NCI-H226 (cell line): ENCODE measurements at regions not wholly inside any gene's neighbourhood (a gene's known extent, or its start where the extent isn't known, plus 50 kb on each side); places are given as distances from the start of the nearest gene placed in this dataset.

Experiments
- DNase-seq: peaks from one replicate; pipeline ENCODE4 v3.0.0-alpha.2; 2015

GRCh38 chrX:118167361-118167760 is 50.8 kb upstream of the KLHL13 start:
- DNase-seq = no peak

DNA sequence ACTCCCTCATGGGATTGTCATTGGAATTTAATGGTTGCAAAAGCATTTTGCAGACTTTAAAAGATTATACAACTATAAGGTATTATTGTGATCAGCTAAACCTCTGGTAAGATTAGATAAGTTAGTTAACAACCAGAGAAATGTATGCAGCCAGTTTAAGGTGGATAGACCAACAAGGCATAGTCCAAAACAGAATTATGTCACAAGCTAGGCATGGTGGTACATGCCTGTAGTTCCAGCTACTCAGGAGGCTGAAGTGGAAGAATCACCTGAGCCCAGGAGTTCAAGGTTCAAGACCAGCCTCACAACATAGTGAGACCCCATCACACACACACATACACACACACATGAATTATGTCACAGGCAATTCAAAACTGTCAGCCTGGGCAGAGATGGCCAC is 54.7 kb upstream of the KLHL13 start:
- no peak for DNase-seq

- DNase-seq = no peak
Measured at GRCh38 chrX:118174516-118175098, 58.0 kb upstream of the KLHL13 start.

DNA sequence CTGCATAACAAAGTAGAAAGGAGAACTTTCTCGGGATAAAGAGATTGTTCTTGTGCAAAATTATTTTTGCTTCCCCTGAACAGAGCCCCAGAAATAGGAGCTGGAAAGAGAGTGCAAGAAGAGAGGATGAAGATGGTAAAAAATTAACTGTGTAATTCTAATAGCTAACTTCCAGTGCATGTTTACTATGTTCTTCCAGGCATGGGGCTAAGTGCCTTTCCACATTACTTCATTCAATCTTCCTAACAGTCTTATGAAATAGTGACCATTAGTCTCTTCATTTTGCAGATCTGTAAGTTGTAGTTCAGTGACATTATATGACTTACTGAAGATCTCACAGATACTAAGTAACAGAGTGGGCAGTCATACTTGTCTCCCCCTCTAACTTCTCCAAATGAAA is 61.1 kb upstream of the KLHL13 start:
- DNase-seq = no peak

DNA sequence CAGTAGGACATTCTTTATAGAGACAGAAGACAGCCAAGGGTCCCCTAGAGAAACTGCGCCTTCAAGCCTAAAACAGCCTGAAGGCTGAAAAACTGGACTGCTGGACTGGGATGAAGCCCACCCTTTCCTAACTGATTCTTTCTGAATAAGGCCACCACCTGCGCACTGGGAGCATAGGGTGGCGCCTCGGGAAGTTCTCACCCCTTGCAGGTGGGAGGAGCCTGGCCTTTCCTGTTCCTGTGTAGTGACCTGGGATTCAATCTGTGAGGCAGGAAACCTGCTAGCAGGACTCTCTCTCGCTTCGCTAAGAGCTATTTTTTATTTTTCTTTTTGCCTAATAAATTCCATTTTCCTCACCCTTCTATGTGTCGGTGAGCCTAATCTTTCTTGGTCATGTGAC is 61.8 kb upstream of the KLHL13 start:
- DNase-seq = no peak

DNA sequence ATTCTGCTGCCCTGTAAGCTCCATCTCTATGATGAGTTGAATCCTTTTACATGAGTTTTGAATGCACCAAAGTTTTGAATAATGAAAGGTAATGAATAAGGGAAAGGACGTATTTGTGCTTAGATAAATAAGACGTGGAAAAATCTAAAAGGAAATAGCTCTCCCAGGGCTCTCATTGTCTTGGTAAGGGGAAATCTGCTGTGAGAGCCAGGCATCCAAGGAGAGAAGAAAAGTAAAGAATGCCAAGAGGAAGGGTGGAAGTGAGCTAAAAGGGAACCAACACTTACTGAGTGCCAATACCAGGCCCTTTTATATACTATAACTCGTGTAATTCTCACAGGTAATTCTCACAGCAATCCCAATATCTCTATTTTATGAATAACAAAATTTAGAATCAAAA is 62.6 kb upstream of the KLHL13 start:
- DNase-seq = no peak

DNA sequence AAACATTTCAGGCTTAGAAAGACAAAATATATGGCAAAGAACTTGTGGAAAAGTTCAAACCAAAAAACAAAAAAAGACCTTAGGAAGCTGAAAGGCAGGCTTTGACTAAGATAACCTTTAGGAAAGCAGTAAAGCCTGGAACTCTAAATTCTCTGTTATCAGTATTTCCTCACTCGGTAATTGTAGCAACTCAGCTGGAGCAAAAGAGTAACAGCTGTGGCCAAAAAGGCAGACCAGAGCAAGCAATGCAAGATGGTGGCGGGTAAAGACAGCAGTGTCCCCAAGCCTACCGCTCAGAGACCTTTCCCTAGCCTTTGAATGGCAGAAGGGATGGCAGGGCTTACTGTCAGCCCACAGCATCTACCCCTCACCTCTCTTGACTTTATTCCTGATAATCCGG is 63.1 kb upstream of the KLHL13 start:
- DNase-seq = no peak

DNA sequence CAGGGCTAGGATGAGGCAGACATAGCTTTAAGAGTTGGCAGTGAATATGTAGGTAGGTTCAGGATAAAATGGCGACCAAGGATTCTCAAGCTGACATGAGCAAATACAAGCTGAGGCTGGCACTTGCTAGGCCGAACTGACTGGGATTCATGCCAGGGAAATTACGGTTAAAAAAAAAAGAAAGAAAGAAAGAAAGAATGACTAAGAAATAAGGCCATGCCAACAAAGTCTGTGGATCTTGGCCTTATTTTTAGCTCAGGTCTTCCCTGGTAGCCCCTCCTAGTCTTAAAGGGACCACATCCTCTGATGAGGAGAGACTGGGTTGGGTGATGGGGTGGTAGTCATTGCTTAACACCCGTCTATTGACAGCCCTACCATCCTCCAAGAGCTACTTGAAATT is 64.4 kb upstream of the KLHL13 start:
- no peak for DNase-seq

- DNase-seq = no peak
Measured at GRCh38 chrX:118182025-118182424, 65.4 kb upstream of the KLHL13 start.

- no peak for DNase-seq
Measured at GRCh38 chrX:118182681-118183080, 66.1 kb upstream of the KLHL13 start.

DNA sequence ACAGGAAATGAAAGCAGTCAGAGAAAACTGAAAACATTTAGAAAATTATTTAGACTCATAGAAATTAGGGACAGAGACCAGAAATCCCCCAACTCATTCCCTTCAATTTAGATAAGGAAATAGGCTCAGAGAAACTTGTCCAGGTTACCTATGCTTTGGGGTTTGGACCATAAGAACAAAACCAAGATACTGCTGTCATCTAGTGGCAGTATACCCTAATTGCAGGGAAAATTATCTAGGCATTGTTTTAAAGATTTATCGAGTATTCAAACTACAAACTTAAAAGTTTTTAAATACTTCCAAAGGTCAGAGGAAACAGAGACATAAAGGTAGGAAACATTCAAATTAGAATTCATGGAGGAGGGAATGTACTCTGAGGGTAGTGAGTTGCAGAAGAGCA is 67.0 kb upstream of the KLHL13 start:
- DNase-seq = no peak

DNA sequence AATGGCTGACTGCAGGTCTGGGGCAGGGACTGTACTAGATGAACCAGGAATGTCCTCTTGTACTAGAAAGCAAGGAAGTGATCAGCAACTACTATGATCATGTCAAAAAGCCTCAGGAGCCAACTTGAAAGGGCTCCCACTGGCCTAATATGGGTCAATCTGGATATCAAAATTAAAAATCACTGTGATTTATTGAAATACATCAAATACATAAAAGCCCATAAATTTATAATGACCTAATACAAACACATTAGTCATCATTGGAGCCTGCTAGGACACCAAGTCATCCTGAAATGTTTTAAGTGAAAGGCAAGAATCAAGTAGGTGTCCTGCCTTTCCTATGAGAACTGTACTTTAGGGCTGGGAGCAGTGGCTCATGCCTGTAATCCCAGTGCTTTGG is 70.5 kb upstream of the KLHL13 start:
- no peak for DNase-seq

DNA sequence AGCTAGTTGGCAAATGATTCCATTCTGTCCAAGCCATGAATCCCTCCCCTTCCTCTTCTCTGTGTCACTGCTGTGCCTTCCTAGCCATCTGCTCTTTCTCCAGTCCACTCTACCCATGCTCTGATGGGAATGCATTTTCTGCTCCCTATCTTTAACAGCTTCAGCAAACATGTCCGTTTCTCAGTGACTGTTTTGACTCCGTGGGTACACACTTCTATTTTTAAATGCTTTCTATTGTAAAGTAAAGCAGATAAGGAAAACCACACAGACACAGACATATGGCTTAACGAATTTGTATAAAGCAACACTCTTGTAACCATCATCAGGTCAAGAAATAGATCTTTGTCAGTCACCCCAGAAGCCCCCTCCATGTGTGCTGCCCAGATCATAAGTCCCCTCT is 72.4 kb upstream of the KLHL13 start:
- no peak for DNase-seq

- DNase-seq = no peak
Measured at GRCh38 chrX:118189628-118190027, 73.0 kb upstream of the KLHL13 start.

- DNase-seq = no peak
Measured at GRCh38 chrX:118197730-118198129, 81.1 kb upstream of the KLHL13 start.

DNA sequence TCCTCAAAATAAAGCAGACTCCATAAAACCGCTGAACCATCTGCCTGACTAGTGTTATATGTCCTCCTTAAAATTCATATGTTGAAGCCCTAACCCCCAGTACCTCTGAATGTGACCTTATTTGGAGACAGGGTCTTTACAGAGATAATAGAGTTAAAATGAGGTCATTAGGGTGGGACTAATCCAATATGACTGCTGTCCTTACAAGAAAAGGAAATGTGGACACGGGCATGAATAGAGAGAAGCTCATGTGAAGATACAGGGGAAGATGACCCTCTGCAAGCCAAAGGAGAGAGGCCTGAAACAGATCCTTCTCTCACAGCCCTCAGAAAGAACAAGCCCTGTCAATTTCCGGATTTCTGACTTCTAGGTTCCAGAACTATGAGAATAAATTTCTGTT is 82.0 kb upstream of the KLHL13 start:
- DNase-seq = no peak

- no peak for DNase-seq
Measured at GRCh38 chrX:118199997-118200396, 83.4 kb upstream of the KLHL13 start.

- no peak for DNase-seq
Measured at GRCh38 chrX:118205421-118206395, 89.1 kb upstream of the KLHL13 start.

DNA sequence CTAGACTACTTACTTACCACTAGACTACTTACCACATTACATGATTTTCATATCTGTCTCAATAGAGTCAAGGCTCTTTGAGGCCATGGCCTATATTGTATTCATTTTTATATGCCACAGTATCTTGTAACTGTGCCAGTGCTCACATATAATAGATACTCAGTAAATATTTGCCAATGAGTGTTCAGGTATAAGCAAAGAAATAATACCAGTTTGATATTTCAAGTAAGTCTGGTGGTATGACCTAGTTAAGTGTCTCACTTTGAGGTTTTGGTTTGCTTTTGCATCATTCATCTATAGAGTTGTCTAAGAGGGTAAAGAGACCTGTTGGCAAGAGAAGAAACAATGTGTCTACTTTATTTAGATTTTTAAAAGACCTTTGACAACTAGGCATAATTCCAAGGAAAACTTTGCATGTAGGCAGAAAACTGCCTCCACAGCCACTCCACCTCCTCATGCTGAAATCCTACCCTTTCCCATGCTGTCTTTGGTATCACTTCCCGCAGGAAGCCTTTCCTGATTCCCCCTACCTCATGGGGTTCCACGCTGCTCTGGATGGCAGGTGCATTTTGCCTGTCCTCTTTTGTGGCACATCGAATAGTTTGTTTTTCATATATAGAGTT is 91.3 kb upstream of the KLHL13 start:
- DNase-seq = no peak

- no peak for DNase-seq
Measured at GRCh38 chrX:118208481-118208880, 91.9 kb upstream of the KLHL13 start.

DNA sequence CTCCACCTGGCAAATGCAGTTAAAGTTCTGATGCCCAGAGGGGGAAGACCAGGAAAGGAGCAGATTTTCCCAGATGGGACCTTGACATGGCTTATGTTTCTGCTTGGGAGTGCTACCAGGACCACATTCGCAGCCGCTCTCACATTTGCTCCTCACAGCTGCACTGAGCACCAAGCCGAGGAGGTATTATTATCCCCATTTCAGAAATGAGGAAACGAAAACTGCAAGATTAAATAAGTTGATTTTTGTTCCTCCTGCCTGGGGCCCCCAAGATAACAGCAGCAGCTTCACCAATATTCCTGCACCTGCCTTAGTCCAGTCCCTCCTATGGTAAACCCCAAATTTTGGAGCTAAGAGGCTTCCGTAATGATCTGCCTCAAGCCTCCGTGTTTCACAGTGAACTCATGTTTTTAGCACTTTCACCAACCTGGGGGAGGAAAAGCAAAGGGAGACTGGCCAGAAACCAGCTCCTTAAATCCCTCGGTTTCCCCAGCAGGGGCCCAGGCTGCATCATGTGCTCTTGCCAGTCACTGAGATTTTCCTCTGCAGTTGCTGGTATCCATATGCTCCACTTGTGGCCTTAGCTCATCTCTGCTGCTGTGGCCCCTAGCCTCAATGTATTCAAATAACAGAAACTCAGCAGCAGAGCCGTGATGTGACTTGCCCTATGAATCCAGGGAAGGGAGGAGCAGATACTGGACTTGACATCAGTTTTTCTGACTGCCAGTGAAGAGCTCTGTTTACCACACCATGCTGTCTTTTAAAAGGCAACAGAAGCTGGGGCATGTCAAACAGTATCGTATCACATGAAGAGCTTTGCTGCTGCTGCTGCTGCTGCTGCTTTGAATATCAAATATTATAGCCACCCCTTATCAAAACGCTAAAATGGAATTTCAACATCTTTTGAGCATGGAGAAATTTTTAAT is 95.5 kb upstream of the KLHL13 start:
- DNase-seq = no peak

GRCh38 chrX:118212817-118213183 is 96.2 kb upstream of the KLHL13 start:
- no peak for DNase-seq

GRCh38 chrX:118215346-118215745 is 98.7 kb upstream of the KLHL13 start:
- no peak for DNase-seq
